Mesenchymal stem cell (in vitro differentiated cells and primary cell): ENCODE measurements at regions not wholly inside any gene's neighbourhood (a gene's known extent, or its start where the extent isn't known, plus 50 kb on each side); places are given as distances from the start of the nearest gene placed in this dataset.

ENCODE experiments used
- DNase-seq: peaks from one replicate; pipeline ENCODE4 v3.0.0-alpha.2; 2013
- H2AFZ ChIP-seq: one replicate; pipeline ENCODE4 v1.6.1; 2013; ENCODE audit warnings: low read depth, mild to moderate bottlenecking, control low read depth, inconsistent platforms, low read length, moderate library complexity
- H2AK5ac ChIP-seq: 2 replicates; pipeline ENCODE4 v1.6.1; 2013; ENCODE audit warnings: low read length, moderate library complexity, mild to moderate bottlenecking, inconsistent platforms; ENCODE audit not compliant: severe bottlenecking
- H2BK120ac ChIP-seq: one replicate; pipeline ENCODE4 v1.6.1; 2013; ENCODE audit warnings: low read depth, mild to moderate bottlenecking, inconsistent platforms, low read length, moderate library complexity
- H2BK12ac ChIP-seq, 2 experiments: one replicate each; pipeline ENCODE4 v1.6.1; 2013; ENCODE audit warnings: inconsistent platforms in 2 of 2, low read length in 2 of 2, mild to moderate bottlenecking in 2 of 2, moderate library complexity in 2 of 2, control low read depth in 1 of 2
- H2BK15ac ChIP-seq: one replicate; pipeline ENCODE4 v1.6.1; 2013; ENCODE audit warnings: mild to moderate bottlenecking, low read depth, inconsistent platforms; ENCODE audit not compliant: poor library complexity, severe bottlenecking
- H2BK5ac ChIP-seq: 2 replicates; pipeline ENCODE4 v1.6.1; 2013; ENCODE audit warnings: low read depth, mild to moderate bottlenecking, low read length, control low read depth, inconsistent platforms; ENCODE audit not compliant: poor library complexity, severe bottlenecking
- H3K14ac ChIP-seq, 2 experiments: one replicate each; pipeline ENCODE4 v1.6.1; 2013; ENCODE audit warnings: inconsistent platforms in 2 of 2, low read length in 2 of 2, control low read depth in 1 of 2, mild to moderate bottlenecking in 1 of 2, moderate library complexity in 1 of 2
- H3K18ac ChIP-seq, 2 experiments: one replicate each; pipeline ENCODE4 v1.6.1; 2013; ENCODE audit warnings: inconsistent platforms in 2 of 2, low read length in 2 of 2, control low read depth in 1 of 2, low read depth in 1 of 2, mild to moderate bottlenecking in 1 of 2
- H3K23ac ChIP-seq, 2 experiments: one replicate each; pipeline ENCODE4 v1.6.1; 2013; ENCODE audit warnings: inconsistent platforms in 2 of 2, low read length in 2 of 2, mild to moderate bottlenecking in 2 of 2, moderate library complexity in 2 of 2, control low read depth in 1 of 2
- H3K27ac ChIP-seq: 2 replicates; pipeline ENCODE4 v1.5.1; 2013; ENCODE audit warnings: mild to moderate bottlenecking, moderate library complexity, low read length, control low read depth, inconsistent platforms; ENCODE audit not compliant: poor library complexity, severe bottlenecking
- H3K27me3 ChIP-seq, 2 experiments: 2 replicates each; pipeline versions ENCODE4 v1.6.1 to v1.7.0; 2013; ENCODE audit warnings: low read length in 2 of 2, mild to moderate bottlenecking in 2 of 2, moderate library complexity in 2 of 2, control low read depth in 1 of 2, inconsistent platforms in 1 of 2; ENCODE audit not compliant: control insufficient read depth in 1 of 2, insufficient read depth in 1 of 2
- H3K36me3 ChIP-seq, 2 experiments: 2 replicates each; pipeline versions ENCODE4 v1.6.1 to v1.7.0; 2013; ENCODE audit warnings: low read length in 2 of 2, control low read depth in 1 of 2, inconsistent platforms in 1 of 2, low read depth in 1 of 2, mild to moderate bottlenecking in 1 of 2; ENCODE audit not compliant: insufficient read depth in 2 of 2, control insufficient read depth in 1 of 2
- H3K4ac ChIP-seq, 2 experiments: one replicate each; pipeline ENCODE4 v1.6.1; 2013; ENCODE audit warnings: inconsistent platforms in 2 of 2, low read length in 2 of 2, mild to moderate bottlenecking in 2 of 2, moderate library complexity in 2 of 2, control low read depth in 1 of 2, low read depth in 1 of 2
- H3K4me1 ChIP-seq: 2 replicates; pipeline ENCODE4 v1.6.1; 2013; ENCODE audit warnings: low read depth, low read length, control low read depth; ENCODE audit not compliant: control insufficient read depth, insufficient read depth
- H3K4me2 ChIP-seq: 2 replicates; pipeline ENCODE4 v1.6.1; 2013; ENCODE audit warnings: low read length, mild to moderate bottlenecking, inconsistent platforms; ENCODE audit not compliant: poor library complexity, severe bottlenecking
- H3K4me3 ChIP-seq, 2 experiments: 2 replicates each; pipeline versions ENCODE4 v1.5.1 to v1.7.0; 2013; ENCODE audit warnings: low read length in 2 of 2, mild to moderate bottlenecking in 2 of 2, control low read depth in 1 of 2, low read depth in 1 of 2; ENCODE audit not compliant: insufficient read depth in 1 of 2
- H3K79me1 ChIP-seq: replicated peaks from 2 replicates; pipeline ENCODE4 v1.6.1; 2013; ENCODE audit warnings: mild to moderate bottlenecking, control low read depth, low read length, inconsistent platforms; ENCODE audit not compliant: poor library complexity, severe bottlenecking
- H3K9ac ChIP-seq: 2 replicates; pipeline ENCODE4 v1.7.0; 2013; ENCODE audit warnings: mild to moderate bottlenecking, low read length, moderate library complexity
- H3K9me3 ChIP-seq: 2 replicates; pipeline ENCODE4 v1.7.0; 2013; ENCODE audit warnings: mild to moderate bottlenecking, low read length; ENCODE audit not compliant: control insufficient read depth
- H4K8ac ChIP-seq: one replicate; pipeline ENCODE4 v1.6.1; 2013; ENCODE audit warnings: inconsistent platforms, mild to moderate bottlenecking, low read length, moderate library complexity
- H4K91ac ChIP-seq: one replicate; pipeline ENCODE4 v1.6.1; 2013; ENCODE audit warnings: mild to moderate bottlenecking, low read length, inconsistent platforms
- WGBS: methylation state at CpG from one replicate; pipeline ENCODE4 v1.1.7; 2013; ENCODE audit warnings: mixed read lengths; 5-methylcytosine and 5-hydroxymethylcytosine counted together

DNA sequence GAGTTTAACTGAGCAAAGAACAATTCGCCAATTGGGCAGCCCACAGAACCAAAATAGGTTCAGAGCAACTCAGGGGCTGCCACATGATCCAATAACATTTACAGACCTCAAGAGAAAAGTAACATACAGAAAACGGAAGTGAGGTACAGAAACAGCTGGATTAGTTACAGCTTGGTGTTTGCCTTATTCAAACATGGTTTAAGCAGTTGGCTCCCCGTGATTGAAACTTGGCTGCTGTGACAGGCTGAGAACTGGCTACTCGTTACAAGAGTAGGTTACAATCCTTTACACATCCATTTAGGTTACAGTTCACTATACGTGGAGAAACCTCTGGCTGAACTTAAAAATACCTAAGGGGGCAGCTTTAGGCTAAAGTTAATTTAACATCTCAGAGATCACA lies 673.1 kb upstream of the PHF14 start:
- Histone ChIP-seq H3K4me2 (no peak overlapping the region), H2BK120ac (no peak overlapping the region), H3K27ac (no peak overlapping the region), H4K8ac (no peak overlapping the region), H3K79me1 (no peaks in the 10 kb centered on the region), H3K14ac (no peak overlapping the region), H3K4me3 (no peak overlapping the region), H3K27me3 (no peaks in the 10 kb centered on the region), H3K9me3 (peaks cover 7% of the 10 kb centered on the region), H2BK15ac (no peak overlapping the region), H4K91ac (no peak overlapping the region), H3K23ac (no peak overlapping the region), H2AK5ac (no peak overlapping the region), H3K4ac (no peak overlapping the region), H2BK12ac (no peak overlapping the region), H3K36me3 (no peaks in the 10 kb centered on the region), H3K18ac (no peak overlapping the region), H3K9ac (no peak overlapping the region), H2AFZ (no peak overlapping the region), H2BK5ac (no peak overlapping the region), H3K4me1 (no peaks in the 10 kb centered on the region)
- peak; percentile 2 for DNase-seq
- WGBS, result 58% methylated on average over 5 of the region's 5 CpGs

DNA sequence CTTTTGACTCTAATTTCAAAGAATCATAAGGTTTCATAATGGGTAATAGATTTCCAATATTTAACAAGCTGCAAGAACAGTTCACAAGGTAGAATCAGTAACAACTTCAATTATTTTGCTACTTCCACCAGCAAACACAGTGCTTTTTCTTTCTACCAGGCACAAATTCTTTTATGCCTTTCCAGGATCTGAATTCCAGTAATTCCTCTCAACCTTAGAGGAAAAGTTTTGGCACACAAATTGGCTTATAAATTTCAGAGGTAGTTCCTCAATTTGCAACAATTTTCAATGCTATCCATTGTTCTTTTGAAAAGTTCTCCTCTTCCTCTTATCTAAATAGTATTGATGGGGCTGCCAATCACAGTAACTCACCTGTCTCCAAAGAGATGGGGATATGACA lies 665.4 kb upstream of the PHF14 start:
- no peak overlapping the region for H3K4me3 ChIP-seq
- no peaks in the 10 kb centered on the region for H3K36me3 ChIP-seq
- no peak overlapping the region for H3K4ac ChIP-seq
- H2AK5ac ChIP-seq, result no peak overlapping the region
- no peaks in the 10 kb centered on the region for H3K4me1 ChIP-seq
- H2BK5ac ChIP-seq, result no peak overlapping the region
- H2BK12ac ChIP-seq, result no peak overlapping the region
- H3K27ac ChIP-seq, result no peak overlapping the region
- no peak overlapping the region for H2BK15ac ChIP-seq
- H3K9ac ChIP-seq, result no peak overlapping the region
- H3K9me3 ChIP-seq, result peaks cover 10% of the 10 kb centered on the region
- H3K23ac ChIP-seq, result no peak overlapping the region
- no peak overlapping the region for H4K8ac ChIP-seq
- H3K79me1 ChIP-seq, result no peaks in the 10 kb centered on the region
- no peak overlapping the region for H3K4me2 ChIP-seq
- no peak overlapping the region for H2AFZ ChIP-seq
- H3K18ac ChIP-seq, result no peak overlapping the region
- no peak overlapping the region for H2BK120ac ChIP-seq
- no peaks in the 10 kb centered on the region for H3K27me3 ChIP-seq
- no peak overlapping the region for H4K91ac ChIP-seq
- no peak overlapping the region for H3K14ac ChIP-seq
- DNase-seq, result no peak

DNA sequence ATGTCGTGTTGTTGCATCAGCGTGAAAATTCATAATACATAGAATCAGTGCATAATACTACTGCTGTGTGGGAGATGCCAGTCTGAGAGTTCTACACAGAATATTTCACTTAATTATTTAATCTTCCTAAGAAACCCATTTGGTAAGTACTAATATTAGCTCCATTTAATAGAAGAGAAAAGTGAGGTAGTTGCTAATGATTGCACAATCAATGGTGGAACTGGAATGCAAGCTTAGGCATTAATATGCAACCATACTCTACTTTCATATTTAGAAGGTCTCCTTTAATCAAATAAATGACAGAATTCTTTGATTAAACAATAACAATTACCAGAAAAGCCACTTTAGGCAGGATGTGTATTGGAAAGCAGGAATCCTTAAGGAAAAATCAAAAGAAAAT lies 660.7 kb upstream of the PHF14 start:
- no peak for DNase-seq
- WGBS, result no CpG with 5 or more reads among the region's 2 CpGs

DNA sequence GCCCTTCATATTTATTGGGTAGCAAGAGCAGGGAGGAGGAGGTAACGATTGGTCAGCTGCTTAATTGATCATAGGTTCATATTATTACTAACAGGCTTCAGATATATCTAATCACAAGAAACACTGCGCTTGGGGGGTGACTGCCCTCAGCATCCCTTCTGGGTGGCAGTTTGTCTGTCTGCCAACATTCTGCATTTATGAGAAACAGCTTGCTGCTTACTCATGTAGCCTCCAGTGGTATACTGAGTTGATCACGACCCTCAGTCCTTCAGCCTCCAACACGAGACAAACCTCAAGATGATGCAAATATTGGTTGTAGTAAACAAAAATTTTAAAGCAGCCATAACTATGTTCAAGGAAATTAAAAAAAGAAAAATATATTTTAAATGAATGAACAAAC lies 657.8 kb upstream of the PHF14 start:
- Histone ChIP-seq H2AFZ (no peak overlapping the region), H2BK15ac (no peak overlapping the region), H3K9ac (no peak overlapping the region), H3K4me1 (no peaks in the 10 kb centered on the region), H3K4me2 (no peak overlapping the region), H3K27me3 (no peaks in the 10 kb centered on the region), H3K79me1 (no peaks in the 10 kb centered on the region), H4K91ac (no peak overlapping the region), H2BK5ac (no peak overlapping the region), H2AK5ac (no peak overlapping the region), H2BK12ac (no peak overlapping the region), H3K9me3 (peaks cover 7% of the 10 kb centered on the region), H3K27ac (no peak overlapping the region), H4K8ac (no peak overlapping the region), H3K14ac (no peak overlapping the region), H3K4ac (no peak overlapping the region), H3K4me3 (no peak overlapping the region), H3K36me3 (no peaks in the 10 kb centered on the region), H3K18ac (no peak overlapping the region), H2BK120ac (no peak overlapping the region), H3K23ac (no peak overlapping the region)
- DNase-seq, result peak; percentile 4
- WGBS, result 92% methylated on average over 1 of the region's 4 CpGs

More for the DNA sequence above, 660.7 kb upstream of the PHF14 start:
- H2BK15ac ChIP-seq, result no peak overlapping the region
- H3K36me3 ChIP-seq, result no peaks in the 10 kb centered on the region
- no peak overlapping the region for H3K4ac ChIP-seq
- no peak overlapping the region for H3K18ac ChIP-seq
- H4K8ac ChIP-seq, result no peak overlapping the region
- H3K4me1 ChIP-seq, result no peaks in the 10 kb centered on the region
- no peak overlapping the region for H2BK12ac ChIP-seq
- H3K4me2 ChIP-seq, result no peak overlapping the region
- no peak overlapping the region for H3K9ac ChIP-seq
- H3K4me3 ChIP-seq, result no peak overlapping the region
- no peak overlapping the region for H2AK5ac ChIP-seq
- H3K27me3 ChIP-seq, result no peaks in the 10 kb centered on the region
- no peak overlapping the region for H3K23ac ChIP-seq
- H2BK120ac ChIP-seq, result no peak overlapping the region
- no peak overlapping the region for H2BK5ac ChIP-seq
- no peak overlapping the region for H3K27ac ChIP-seq
- H2AFZ ChIP-seq, result no peak overlapping the region
- H4K91ac ChIP-seq, result no peak overlapping the region
- H3K14ac ChIP-seq, result no peak overlapping the region
- H3K79me1 ChIP-seq, result no peaks in the 10 kb centered on the region
- H3K9me3 ChIP-seq, result peaks cover 13% of the 10 kb centered on the region
